ENCODE measurements at regions not wholly inside any gene's neighbourhood (a gene's known extent, or its start where the extent isn't known, plus 50 kb on each side); places are given as distances from the start of the nearest gene placed in this dataset.

DNA sequence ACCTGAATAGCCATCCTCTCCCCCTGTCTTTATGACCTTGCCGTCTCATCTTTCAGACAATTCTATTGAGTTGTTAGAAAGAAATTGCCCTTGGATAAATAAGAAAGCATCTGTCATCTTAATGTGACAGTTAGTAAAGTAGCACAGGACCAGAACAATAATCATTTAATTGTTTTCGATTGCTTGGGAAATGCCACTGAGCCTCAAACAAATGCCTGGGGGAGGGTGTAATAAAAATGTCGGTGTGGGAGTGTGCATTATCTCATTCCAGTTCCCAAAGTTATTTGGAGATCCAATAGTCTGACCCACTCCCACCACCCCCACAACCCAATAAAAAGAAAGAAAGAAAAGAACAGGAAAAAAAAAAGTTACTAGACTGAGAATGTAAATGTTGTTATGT, 509.3 kb upstream of the LRRC7 start:
- DNase-seq (no peak), ATAC-seq (no peak)
- no peaks in the 10 kb centered on the region for H3K27me3 Mint-ChIP-seq
- H3K27ac Mint-ChIP-seq = no peak overlapping the region
- TF ChIP-seq CTCF (IDR thresholded peaks at IDR 0.05) = no peak
- H3K4me1 Mint-ChIP-seq (ENCODE audit: low read depth) = no peaks in the 10 kb centered on the region
- H3K36me3 Mint-ChIP-seq (ENCODE audit: low read depth) = no peaks in the 10 kb centered on the region
- ChIA-PET POLR2A (no interaction called here), CTCF (no interaction called here)
- no peaks in the 10 kb centered on the region for H3K9me3 Mint-ChIP-seq
- intact Hi-C loops (cut with micrococcal nuclease) = no loop called here
- H3K4me3 Mint-ChIP-seq = no peak overlapping the region

- H3K4me1 Mint-ChIP-seq (ENCODE audit: low read depth) = no peaks in the 10 kb centered on the region
- H3K4me3 Mint-ChIP-seq = no peak overlapping the region
- ATAC-seq = no peak
- no peak for TF ChIP-seq CTCF (IDR thresholded peaks at IDR 0.05)
- no peaks in the 10 kb centered on the region for H3K27me3 Mint-ChIP-seq
- no peaks in the 10 kb centered on the region for H3K36me3 Mint-ChIP-seq (ENCODE audit: low read depth)
- POLR2A ChIA-PET = no interaction called here
- intact Hi-C loops (cut with micrococcal nuclease) = no loop called here
- no peak overlapping the region for H3K27ac Mint-ChIP-seq
- H3K9me3 Mint-ChIP-seq = peaks cover 17% of the 10 kb centered on the region
- CTCF ChIA-PET = no interaction called here
- DNase-seq = no peak
Observed at GRCh38 chr1:69070660-69071373, 496.9 kb upstream of the LRRC7 start.

GRCh38 chr1:69073176-69073575, 494.5 kb upstream of the LRRC7 start:
- Mint-ChIP-seq H3K9me3 (peaks cover 13% of the 10 kb centered on the region), H3K36me3 (ENCODE audit: low read depth) (no peaks in the 10 kb centered on the region), H3K27ac (no peak overlapping the region), H3K4me3 (no peak overlapping the region), H3K4me1 (ENCODE audit: low read depth) (no peaks in the 10 kb centered on the region), H3K27me3 (no peaks in the 10 kb centered on the region)
- POLR2A ChIA-PET = no interaction called here
- intact Hi-C loops (cut with micrococcal nuclease) = no loop called here
- CTCF ChIA-PET = no interaction called here
- TF ChIP-seq CTCF (IDR thresholded peaks at IDR 0.05) = no peak
- ATAC-seq (no peak), DNase-seq (no peak)

DNA sequence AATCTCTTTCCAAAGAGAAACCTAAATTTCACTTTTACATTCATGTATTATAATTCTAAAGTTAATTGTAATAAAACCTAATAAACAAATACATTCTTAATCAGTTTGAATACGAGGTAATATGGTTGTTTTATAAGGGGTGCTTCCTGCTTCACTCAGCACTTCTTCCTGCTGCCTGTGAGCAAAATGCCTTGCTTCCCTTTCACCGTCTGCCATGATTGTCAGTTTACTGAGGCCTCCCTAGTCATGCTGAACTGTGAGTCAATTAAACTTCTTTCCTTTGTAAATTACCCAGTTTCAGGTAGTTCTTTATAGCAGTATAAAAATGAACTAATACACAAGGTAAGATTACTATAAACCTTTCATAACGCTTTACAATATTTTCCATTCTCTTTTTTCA, 491.1 kb upstream of the LRRC7 start:
- TF ChIP-seq CTCF (IDR thresholded peaks at IDR 0.05) = no peak
- no peak for ATAC-seq
- Mint-ChIP-seq H3K27ac (no peak overlapping the region), H3K27me3 (no peaks in the 10 kb centered on the region), H3K9me3 (peaks cover 3% of the 10 kb centered on the region), H3K4me1 (ENCODE audit: low read depth) (no peaks in the 10 kb centered on the region), H3K36me3 (ENCODE audit: low read depth) (no peaks in the 10 kb centered on the region), H3K4me3 (no peak overlapping the region)
- no peak for DNase-seq
- ChIA-PET CTCF (no interaction called here), POLR2A (no interaction called here)
- intact Hi-C loops (cut with micrococcal nuclease) = no loop called here

- H3K36me3 Mint-ChIP-seq (ENCODE audit: low read depth) = no peaks in the 10 kb centered on the region
- ChIA-PET POLR2A (no interaction called here), CTCF (no interaction called here)
- ATAC-seq = no peak
- intact Hi-C loops (cut with micrococcal nuclease) = no loop called here
- H3K27me3 Mint-ChIP-seq = no peaks in the 10 kb centered on the region
- TF ChIP-seq CTCF (IDR thresholded peaks at IDR 0.05) = no peak
- H3K9me3 Mint-ChIP-seq = peaks cover 3% of the 10 kb centered on the region
- H3K4me3 Mint-ChIP-seq = no peak overlapping the region
- H3K27ac Mint-ChIP-seq = no peak overlapping the region
- no peaks in the 10 kb centered on the region for H3K4me1 Mint-ChIP-seq (ENCODE audit: low read depth)
- DNase-seq = no peak
Observed at GRCh38 chr1:69077198-69077597, 490.5 kb upstream of the LRRC7 start.
